ENCODE measurements at regions not wholly inside any gene's neighbourhood (a gene's known extent, or its start where the extent isn't known, plus 50 kb on each side); places are given as distances from the start of the nearest gene placed in this dataset.

DNA sequence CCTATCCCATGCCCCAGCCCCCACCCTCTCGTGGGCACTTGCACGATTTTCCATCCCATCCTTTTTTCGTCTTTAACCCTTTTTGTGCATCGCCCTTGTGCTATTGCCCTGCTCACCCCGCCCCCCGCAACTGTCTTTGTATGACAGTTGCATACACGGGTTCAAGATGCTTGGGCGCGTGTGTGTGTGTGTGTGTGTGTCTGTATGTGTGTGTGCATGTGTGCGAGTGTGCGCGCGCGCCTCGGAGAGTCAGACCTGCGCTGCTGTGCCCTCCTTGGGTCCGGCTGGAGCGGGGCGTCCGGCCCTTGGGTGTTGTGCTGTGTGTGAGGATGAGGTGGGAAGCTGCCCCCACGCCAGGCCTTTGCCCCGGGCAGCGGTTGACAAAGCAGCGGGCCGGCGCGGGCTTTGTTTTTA is 230.7 kb downstream of the HAUS1 start (continued):
- no peak for TF ChIP-seq ZNF776 (tag by site-specific recombination; IDR thresholded peaks at IDR 0.05; ENCODE audit: borderline replicate concordance)
- TF ChIP-seq ZNF2 (tag by site-specific recombination; IDR thresholded peaks at IDR 0.05): no peak
- TF ChIP-seq TRIM28 (IDR thresholded peaks at IDR 0.05; ENCODE audit: borderline replicate concordance, low read length): no peak
- no peak for TF ChIP-seq ZNF670 (tag by site-specific recombination; IDR thresholded peaks at IDR 0.05; ENCODE audit: low read depth)
- TF ChIP-seq PRDM4 (tag by site-specific recombination; IDR thresholded peaks at IDR 0.05): no peak
- TF ChIP-seq BCL11A (tag by site-specific recombination; IDR thresholded peaks at IDR 0.05; ENCODE audit: low read depth): no peak
- no peak for TF ChIP-seq ZNF19 (tag by site-specific recombination; IDR thresholded peaks at IDR 0.05; ENCODE audit: low read depth)
- TF ChIP-seq ZNF302 (tag by site-specific recombination; IDR thresholded peaks at IDR 0.05; ENCODE audit: low read depth): no peak

DNA sequence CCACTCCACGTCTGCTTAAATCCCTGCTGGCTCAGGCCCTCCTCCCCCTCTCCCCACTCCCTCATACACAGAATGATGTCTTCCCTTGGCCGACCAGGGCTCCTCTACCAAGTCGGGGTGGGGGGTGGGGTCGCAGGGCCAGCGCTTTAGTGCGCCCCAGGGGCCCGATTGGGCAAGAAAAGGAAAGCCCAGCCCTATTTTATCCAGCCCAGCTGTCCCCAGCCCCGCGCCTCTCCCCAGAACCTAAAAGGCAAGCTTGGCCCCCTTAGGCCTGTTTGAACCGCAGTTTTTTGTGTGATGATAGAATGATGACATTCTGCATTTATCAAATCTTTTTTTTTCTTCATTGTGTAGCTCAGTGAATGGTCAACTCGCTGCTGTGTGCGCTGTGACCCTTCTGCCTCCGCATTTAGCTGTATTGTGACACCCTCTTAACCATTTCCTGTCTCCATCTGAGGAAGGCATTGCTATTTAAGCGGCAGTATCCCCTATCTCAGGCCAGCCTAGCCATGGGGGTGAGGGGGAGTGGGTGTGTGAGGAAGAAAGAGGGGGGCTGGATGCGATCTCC is 231.4 kb downstream of the HAUS1 start:
- CTCF ChIA-PET: interaction anchor here (1.1 to 1.8 kb wide), 3 partner anchors 15 to 323 kb away, joined by 3 to 5 read pairs (median 4); no protein-coding TSS in a partner anchor

More for the DNA sequence above, 231.4 kb downstream of the HAUS1 start:
- peaks cover 13% of the 10 kb centered on the region for H3K4me1 ChIP-seq (ENCODE audit: control insufficient read depth, insufficient read depth, low read length)
- no peaks in the 10 kb centered on the region for H3K9me3 ChIP-seq (ENCODE audit: control insufficient read depth, insufficient read depth, low read depth, low read length)
- H3K36me3 ChIP-seq (ENCODE audit: control insufficient read depth in 2 of 2, insufficient read depth in 1 of 2, low read length in 2 of 2): no peaks in the 10 kb centered on the region
- TF ChIP-seq TRIM28 (IDR thresholded peaks at IDR 0.05; ENCODE audit: borderline replicate concordance, low read length): no peak
- TF ChIP-seq FEZF1 (tag by site-specific recombination; IDR thresholded peaks at IDR 0.05): 0 out of 2 replicates have a peak, but pooled peaks have one; percentile 11
- no peak for TF ChIP-seq REPIN1 (tag by site-specific recombination; IDR thresholded peaks at IDR 0.05; ENCODE audit: low read depth)
- no peak for TF ChIP-seq ATF2 (tag by site-specific recombination; IDR thresholded peaks at IDR 0.05; ENCODE audit: low read depth)
- no peak for TF ChIP-seq ZNF223 (tag by site-specific recombination; IDR thresholded peaks at IDR 0.05)
- no peak for TF ChIP-seq MYNN (tag by site-specific recombination; IDR thresholded peaks at IDR 0.05; ENCODE audit: borderline replicate concordance)
- TF ChIP-seq ZNF473 (tag by site-specific recombination; IDR thresholded peaks at IDR 0.05): no peak
- no peak for TF ChIP-seq YY2 (tag by site-specific recombination; IDR thresholded peaks at IDR 0.05)
- no peak for TF ChIP-seq ZNF549 (tag by site-specific recombination; IDR thresholded peaks at IDR 0.05)
- no peak for TF ChIP-seq ZNF626 (tag by site-specific recombination; IDR thresholded peaks at IDR 0.05)
- no peak for TF ChIP-seq ZNF777 (tag by site-specific recombination; IDR thresholded peaks at IDR 0.05; ENCODE audit: borderline replicate concordance)
- TF ChIP-seq ZNF747 (tag by site-specific recombination; IDR thresholded peaks at IDR 0.05): no peak
- TF ChIP-seq ZBTB8A (tag by site-specific recombination; IDR thresholded peaks at IDR 0.05): peak; percentile 62
- no peak for TF ChIP-seq ZNF311 (tag by site-specific recombination; IDR thresholded peaks at IDR 0.05; ENCODE audit: borderline replicate concordance)
- no peak for TF ChIP-seq EGR2 (tag by site-specific recombination; IDR thresholded peaks at IDR 0.05; ENCODE audit: low read depth)
- no peak for TF ChIP-seq KLF16 (tag by site-specific recombination; IDR thresholded peaks at IDR 0.05)
- no peak for TF ChIP-seq ZNF555 (tag by site-specific recombination; conservative IDR thresholded peaks at IDR 0.05)
- TF ChIP-seq ZNF530 (tag by site-specific recombination; IDR thresholded peaks at IDR 0.05; ENCODE audit: low read depth): no peak
- TF ChIP-seq ZBTB7A (tag by site-specific recombination; IDR thresholded peaks at IDR 0.05; ENCODE audit: low read depth): no peak
- TF ChIP-seq ZNF23 (tag by site-specific recombination; IDR thresholded peaks at IDR 0.05; ENCODE audit: borderline replicate concordance): no peak
- no peak for TF ChIP-seq MZF1 (tag by site-specific recombination; IDR thresholded peaks at IDR 0.05; ENCODE audit: borderline replicate concordance)
- TF ChIP-seq, protein P1, sequence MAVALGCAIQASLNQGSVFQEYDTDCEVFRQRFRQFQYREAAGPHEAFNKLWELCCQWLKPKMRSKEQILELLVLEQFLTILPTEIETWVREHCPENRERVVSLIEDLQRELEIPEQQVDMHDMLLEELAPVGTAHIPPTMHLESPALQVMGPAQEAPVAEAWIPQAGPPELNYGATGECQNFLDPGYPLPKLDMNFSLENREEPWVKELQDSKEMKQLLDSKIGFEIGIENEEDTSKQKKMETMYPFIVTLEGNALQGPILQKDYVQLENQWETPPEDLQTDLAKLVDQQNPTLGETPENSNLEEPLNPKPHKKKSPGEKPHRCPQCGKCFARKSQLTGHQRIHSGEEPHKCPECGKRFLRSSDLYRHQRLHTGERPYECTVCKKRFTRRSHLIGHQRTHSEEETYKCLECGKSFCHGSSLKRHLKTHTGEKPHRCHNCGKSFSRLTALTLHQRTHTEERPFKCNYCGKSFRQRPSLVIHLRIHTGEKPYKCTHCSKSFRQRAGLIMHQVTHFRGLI (tag by site-specific recombination; IDR thresholded peaks at IDR 0.05): peak; percentile 65
- H3K4me3 ChIP-seq (ENCODE audit: low read depth, low read length): no peak overlapping the region
- POLR2A ChIA-PET: no interaction called here
- H3K27ac ChIP-seq (ENCODE audit: extremely low read depth, low read depth, low read length): no peak overlapping the region
